ENCODE measurements at regions not wholly inside any gene's neighbourhood (a gene's known extent, or its start where the extent isn't known, plus 50 kb on each side); places are given as distances from the start of the nearest gene placed in this dataset.

GRCh38 chr12:84607170-84607819 lies 305.3 kb downstream of the SLC6A15 start:
- TF ChIP-seq CTCF (IDR thresholded peaks at IDR 0.05) (no peak), EP300 (IDR thresholded peaks at IDR 0.05) (no peak), POLR2A (IDR thresholded peaks at IDR 0.05) (no peak)
